Upper lobe of left lung (tissue), 4 donors: ENCODE measurements at regions not wholly inside any gene's neighbourhood (a gene's known extent, or its start where the extent isn't known, plus 50 kb on each side); places are given as distances from the start of the nearest gene placed in this dataset.

Source experiments
- CTCF ChIP-seq, 6 experiments: fragments of 450-650 bp in 4 of 6; fragments of 200-600 bp in 2 of 6; sonication (generic) in 2 of 6; IDR thresholded peaks; one replicate each; pipeline ENCODE4 v1.5.1; 2016 to 2019; ENCODE audit warnings: antibody characterized with exemption in 6 of 6
- POLR2A ChIP-seq, 4 donors: fragments of 450-650 bp; IDR thresholded peaks; one replicate each; pipeline ENCODE4 v1.5.1; 2016 to 2017; ENCODE audit warnings: antibody characterized with exemption in 4 of 4, mild to moderate bottlenecking in 2 of 4
- POLR2AphosphoS5 ChIP-seq, 2 donors: sonication (generic); formaldehyde crosslinking; IDR thresholded peaks; one replicate each; pipeline ENCODE4 v1.5.1; 2017; ENCODE audit warnings: antibody characterized with exemption in 2 of 2

GRCh38 chr4:29867412-29867811 is 852.8 kb upstream of the PCDH7 start:
- TF ChIP-seq CTCF (IDR thresholded peaks at IDR 0.05) (no peak), POLR2A (IDR thresholded peaks at IDR 0.05) (no peak), POLR2AphosphoS5 (IDR thresholded peaks at IDR 0.05) (no peak)
